ENCODE measurements at regions not wholly inside any gene's neighbourhood (a gene's known extent, or its start where the extent isn't known, plus 50 kb on each side); places are given as distances from the start of the nearest gene placed in this dataset.

DNA sequence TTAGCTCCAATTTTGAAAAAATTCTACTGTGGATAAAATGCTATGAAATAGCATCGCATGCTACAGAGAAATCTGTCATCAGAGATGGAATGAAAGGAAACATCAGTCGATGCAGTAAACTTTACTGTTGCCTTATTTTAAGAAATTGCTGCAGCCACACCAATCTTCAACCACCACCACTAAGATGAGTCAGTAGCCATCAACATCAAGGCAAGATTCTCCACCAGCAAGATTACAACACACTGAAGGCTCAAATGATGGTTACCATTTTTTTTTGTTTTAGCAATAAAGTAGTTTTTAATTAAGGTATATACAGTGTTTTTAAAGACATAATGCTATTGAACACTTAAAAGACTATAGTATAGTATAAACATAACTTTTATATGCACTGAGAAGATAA is 95.6 kb upstream of the JUN start (continued):
- TF ChIP-seq CHD7 (IDR thresholded peaks at IDR 0.05; ENCODE audit: insufficient replicate concordance, low read length) (no peak), ATF3 (IDR thresholded peaks at IDR 0.05; ENCODE audit: insufficient read depth, low read depth, low read length) (no peak), SRF (IDR thresholded peaks at IDR 0.05; ENCODE audit: low read depth, low read length) (no peak)

All from H1 (cell line).